HG03066 (cell line): ENCODE measurements at regions not wholly inside any gene's neighbourhood (a gene's known extent, or its start where the extent isn't known, plus 50 kb on each side); places are given as distances from the start of the nearest gene placed in this dataset.

ENCODE experiments used
- ATAC-seq: cut with Tn5 transposase; IDR thresholded peaks from one replicate; pipeline ENCODE4 v1.9.1; 2021; ENCODE audit warnings: low read depth; ENCODE audit not compliant: unreplicated experiment

DNA sequence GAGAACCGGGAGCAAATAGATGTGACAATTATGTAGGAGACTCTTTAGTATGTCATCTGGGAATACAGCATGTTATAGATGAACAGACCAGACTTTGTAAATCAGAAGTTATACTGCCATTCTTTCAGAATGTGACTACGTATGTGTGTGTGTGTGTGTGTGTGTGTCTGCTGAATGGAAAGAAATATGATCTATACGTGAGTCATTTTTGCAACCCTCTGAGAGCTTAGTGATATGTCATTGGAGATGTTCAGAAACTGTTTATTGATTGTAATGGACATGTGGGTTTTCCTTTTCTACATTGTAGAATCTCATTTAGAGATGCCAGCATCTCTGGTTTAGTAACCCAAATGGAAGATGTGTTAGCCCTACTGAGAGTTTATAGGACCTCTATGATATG lies 731.5 kb downstream of the TLE1 start:
- no peak for ATAC-seq

DNA sequence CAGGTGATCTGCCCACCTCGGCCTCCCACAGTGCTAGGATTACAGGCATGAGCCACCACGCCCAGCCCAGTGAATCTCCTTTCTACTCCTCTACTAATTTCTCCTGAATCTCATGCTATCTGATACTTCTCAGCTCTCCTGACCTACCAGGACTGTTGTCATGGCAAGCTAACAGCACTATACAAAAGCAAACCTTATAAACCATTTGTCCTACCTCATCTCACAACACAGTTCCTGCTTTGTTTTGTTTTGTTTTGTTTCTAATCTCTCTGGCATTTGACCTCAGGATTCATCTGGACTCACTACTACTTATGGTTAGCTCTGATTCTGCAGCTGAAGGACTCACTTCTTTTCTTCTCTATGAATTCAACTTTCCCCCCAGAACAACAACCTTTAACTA lies 734.8 kb downstream of the TLE1 start:
- no peak for ATAC-seq

DNA sequence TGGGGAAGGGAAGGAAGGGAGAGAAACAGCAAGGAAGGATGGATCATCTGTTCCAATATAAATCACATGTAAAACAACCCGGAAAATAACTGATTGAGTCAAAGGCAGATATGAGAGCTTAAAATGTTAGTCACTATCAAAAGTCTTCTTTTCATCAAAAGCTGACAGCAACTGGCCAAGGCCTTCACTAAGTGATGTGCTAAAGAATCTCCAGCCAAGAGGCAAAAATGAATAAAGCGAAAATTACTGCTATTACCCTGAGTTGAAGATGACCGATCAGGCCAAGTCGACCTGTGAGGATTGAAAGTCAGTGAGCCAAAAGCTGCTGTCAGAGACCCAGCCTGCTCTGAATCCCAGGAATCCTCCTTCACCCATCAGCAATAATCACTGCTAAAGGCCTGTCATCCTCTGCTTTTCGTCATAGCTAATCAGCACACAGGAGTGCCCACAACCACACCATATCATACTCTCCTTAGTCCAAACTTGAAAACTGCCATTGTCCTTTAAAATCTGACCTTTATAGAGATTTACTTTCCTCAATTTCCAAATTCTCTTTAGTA lies 736.9 kb downstream of the TLE1 start:
- ATAC-seq: no peak

GRCh38 chr9:80951675-80952074 lies 737.7 kb downstream of the TLE1 start:
- ATAC-seq: no peak

DNA sequence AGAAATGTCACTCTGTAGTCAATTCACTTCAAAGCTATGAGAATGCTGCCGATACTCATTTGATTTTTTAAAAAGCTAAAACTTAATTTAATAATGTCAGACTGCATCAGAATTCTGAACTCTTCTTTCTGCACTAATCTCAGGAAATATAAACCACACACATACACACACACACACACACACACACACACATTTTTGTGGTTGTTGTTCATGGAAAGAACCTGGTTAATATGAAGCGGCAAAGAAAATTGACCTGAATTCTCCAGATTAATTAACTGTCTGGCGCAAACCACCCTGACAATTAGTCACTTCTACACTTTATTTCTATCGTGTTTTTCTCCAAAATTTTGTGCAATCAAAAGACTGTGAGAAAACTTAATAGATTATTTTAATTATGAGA lies 740.5 kb downstream of the TLE1 start:
- ATAC-seq: no peak

DNA sequence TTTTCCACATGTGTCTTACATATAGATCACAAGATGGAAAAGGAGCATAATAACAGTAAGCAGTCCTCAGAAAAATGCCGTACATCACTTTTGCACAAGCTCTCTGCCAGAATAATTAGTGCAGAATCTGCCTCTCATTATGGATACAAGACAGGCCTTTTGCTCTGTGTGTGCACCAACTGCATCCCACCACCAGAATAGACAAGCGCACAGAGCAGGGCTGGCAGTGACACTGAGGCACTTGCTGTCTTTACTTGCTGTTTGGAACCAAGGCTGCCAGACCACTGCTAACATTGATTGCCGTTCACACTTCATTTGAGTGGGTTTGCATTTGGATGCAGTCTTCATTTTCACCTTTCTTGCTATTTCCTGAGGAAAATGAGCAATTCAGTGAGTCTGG lies 741.3 kb downstream of the TLE1 start:
- no peak for ATAC-seq

DNA sequence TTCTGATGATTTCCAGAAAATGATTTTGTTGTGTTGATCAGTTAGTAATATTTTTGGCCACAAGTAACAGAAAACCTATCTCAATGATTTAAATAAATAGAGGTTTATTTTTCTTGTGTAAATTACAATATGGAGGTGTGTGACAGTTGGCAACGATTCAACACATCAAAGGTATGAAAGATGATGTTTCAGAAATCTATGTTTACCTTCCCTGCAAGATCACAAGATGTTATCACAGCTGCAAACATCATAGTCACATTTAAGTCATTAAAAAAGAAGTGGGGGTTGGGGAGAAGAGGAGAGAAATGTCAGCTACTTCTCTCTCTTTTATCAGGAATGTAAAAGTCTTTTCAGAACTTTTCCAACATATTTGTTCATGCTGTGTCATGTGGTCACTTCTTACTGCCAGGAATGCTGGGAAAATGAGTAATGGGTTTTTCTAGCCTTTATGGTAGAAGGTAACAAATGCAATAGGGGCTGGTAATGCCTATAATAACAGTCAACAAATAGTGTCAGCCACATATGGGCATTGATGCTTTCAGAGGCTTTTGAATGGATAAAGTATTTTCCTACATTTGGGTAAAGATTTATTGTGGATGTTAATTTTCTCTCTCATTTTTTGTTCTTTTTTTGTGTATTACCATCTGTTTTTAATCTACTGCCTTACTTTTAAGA lies 742.7 kb downstream of the TLE1 start:
- no peak for ATAC-seq

GRCh38 chr9:80945436-80945835 lies 743.9 kb downstream of the TLE1 start:
- no peak for ATAC-seq

DNA sequence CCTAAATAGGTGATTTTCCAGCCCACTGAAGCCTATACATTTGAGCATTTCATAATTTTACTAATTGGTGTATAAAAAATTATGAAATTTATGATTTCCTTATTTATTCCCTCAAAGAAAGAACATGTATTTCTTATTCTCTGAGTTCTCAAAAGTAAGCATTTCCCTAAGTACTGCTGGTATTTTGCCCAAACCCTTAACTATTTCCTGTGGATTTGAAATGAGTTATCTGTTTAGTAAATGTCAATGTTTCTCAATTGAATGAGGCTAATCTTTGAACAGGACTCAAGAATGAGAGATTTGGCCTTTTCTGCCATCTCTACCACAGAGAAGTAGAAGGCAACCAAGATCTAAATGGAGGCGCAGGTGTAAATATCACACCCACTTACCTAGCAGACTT lies 751.7 kb downstream of the TLE1 start:
- no peak for ATAC-seq

GRCh38 chr9:80934095-80934494 lies 755.3 kb downstream of the TLE1 start:
- no peak for ATAC-seq

DNA sequence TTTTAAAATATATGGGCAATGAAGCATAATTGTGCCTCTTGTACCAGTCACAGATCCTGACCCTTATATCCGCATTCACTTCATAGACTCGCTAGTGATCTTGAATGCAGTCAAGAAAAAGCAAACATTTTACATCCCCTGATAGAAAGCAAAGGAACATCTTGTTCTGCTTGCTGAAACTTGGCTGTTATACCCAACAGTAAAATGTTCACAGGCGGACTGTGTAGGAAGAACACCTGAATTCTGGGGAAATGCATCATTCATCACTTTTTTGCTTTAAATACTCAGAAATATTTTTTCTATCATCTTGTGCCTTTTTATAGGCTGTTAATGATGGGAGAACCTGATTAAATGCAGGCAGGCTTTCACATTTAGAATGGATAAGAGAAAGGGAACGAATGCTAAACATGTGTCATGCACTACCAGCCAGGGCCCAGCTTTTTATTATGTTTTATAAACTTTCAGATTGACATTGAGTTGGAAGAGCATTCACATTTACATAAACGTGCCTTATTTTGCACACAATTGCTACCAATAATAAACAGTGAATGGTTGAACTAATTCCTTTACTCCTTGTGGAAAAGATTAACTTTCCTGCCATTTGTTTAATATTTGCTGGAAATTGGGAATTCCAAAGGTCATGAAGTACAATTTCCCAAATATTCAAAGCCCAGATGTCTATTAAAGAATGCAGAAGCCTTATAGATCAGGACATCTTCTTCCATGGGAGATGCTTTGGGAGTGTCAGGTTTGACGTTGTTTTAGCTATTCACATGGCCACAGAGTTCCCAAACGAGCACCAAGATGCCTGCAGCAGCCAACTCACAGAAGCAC lies 756.2 kb downstream of the TLE1 start:
- ATAC-seq: no peak

- no peak for ATAC-seq
Measured at GRCh38 chr9:80932181-80932580, 757.2 kb downstream of the TLE1 start.

- no peak for ATAC-seq
Measured at GRCh38 chr9:80931163-80931562, 758.2 kb downstream of the TLE1 start.

DNA sequence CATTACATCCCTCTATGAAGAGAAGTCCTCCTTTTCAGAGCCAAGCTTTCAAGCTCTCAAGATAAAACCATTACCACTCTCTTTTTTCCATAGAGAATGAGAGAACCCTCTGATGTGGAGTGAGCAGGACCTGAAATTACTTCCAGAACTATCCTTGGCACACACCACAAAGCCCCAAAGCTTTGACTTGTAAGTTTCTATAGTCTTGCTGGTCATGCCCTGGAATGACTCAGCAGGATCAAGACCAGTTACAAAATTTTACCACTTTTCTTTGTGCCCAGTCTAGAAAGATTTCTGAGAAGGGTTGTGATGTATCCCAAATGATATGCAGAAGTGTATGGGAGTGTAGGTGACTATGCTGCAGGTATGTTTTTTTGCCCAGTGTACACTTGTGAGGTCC lies 760.6 kb downstream of the TLE1 start:
- no peak for ATAC-seq

- no peak for ATAC-seq
Measured at GRCh38 chr9:80926611-80927010, 762.7 kb downstream of the TLE1 start.

DNA sequence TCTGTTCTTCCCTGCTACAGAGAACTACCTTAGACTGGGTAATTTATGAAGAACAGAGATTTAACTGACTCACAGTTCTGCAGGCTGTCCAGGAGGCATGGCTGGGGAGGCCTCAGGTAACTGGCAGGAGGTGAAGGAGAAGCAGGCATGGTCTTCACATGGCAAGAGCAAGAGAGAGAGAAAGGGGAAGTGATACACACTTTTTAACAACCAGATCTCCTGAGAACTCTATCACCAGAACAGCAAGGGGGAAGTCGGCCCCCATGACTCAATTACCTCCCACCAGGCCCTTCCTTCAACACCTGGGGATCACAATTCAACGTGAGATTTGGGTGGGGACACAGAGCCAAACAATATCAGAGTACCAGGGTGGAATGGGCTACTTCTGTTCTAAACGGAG lies 766.8 kb downstream of the TLE1 start:
- ATAC-seq: no peak

- ATAC-seq: no peak
Measured at GRCh38 chr9:80906728-80907127, 782.6 kb downstream of the TLE1 start.

- ATAC-seq: no peak
Measured at GRCh38 chr9:80899208-80899607, 790.1 kb downstream of the TLE1 start.

- ATAC-seq: no peak
Measured at GRCh38 chr9:80893190-80893589, 796.2 kb downstream of the TLE1 start.

DNA sequence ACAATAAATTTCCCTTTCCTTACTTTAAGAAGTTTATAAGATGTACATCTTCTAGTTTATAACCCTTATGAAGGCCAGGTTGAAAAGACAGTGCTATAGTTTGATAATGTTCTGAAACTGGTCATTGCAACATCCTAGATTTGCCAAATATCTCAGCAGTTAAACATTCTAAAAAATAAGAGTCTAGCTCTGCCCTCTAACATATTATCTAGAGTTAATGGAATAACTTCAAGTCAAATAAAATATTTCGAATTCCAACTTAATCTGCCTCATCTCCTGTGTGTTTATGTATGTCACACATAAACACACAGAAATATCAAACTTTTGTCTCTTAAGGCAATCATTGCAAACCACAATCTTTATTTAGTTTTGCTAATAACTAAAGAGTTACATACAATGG lies 796.6 kb downstream of the TLE1 start:
- no peak for ATAC-seq

GRCh38 chr9:80890124-80890523 lies 799.2 kb downstream of the TLE1 start:
- no peak for ATAC-seq

GRCh38 chr9:80885894-80886293 lies 803.5 kb downstream of the TLE1 start:
- no peak for ATAC-seq
